GM18499 (cell line): ENCODE measurements at regions not wholly inside any gene's neighbourhood (a gene's known extent, or its start where the extent isn't known, plus 50 kb on each side); places are given as distances from the start of the nearest gene placed in this dataset.
"Not testable (repeated sequence)": the region's sequence is repeated elsewhere in the genome, so short reads cannot be mapped to it uniquely, and the experiment has no call there.

ENCODE experiments used
- ATAC-seq: cut with Tn5 transposase; IDR thresholded peaks from one replicate; pipeline ENCODE4 v1.9.1; 2021; ENCODE audit warnings: moderate number of reproducible peaks; ENCODE audit not compliant: insufficient read depth, unreplicated experiment

- no peak for ATAC-seq
These were observed 50.6 kb upstream of the SLC44A3 start for GRCh38 chr1:94769551-94769950.

- no peak for ATAC-seq
These were observed 52.1 kb upstream of the SLC44A3 start for GRCh38 chr1:94768036-94768435.

- no peak for ATAC-seq
These were observed 54.2 kb upstream of the SLC44A3 start for GRCh38 chr1:94765958-94766357.

- ATAC-seq: no peak
These were observed 61.0 kb upstream of the SLC44A3 start for GRCh38 chr1:94759188-94759587.

GRCh38 chr1:94757931-94758330 lies 62.2 kb upstream of the SLC44A3 start:
- no peak for ATAC-seq

GRCh38 chr1:94755675-94756074 lies 64.5 kb upstream of the SLC44A3 start:
- no peak for ATAC-seq

GRCh38 chr1:94755016-94755415 lies 65.1 kb upstream of the SLC44A3 start:
- ATAC-seq: not testable (repeated sequence)

GRCh38 chr1:94754570-94754969 lies 65.6 kb upstream of the SLC44A3 start:
- ATAC-seq: no peak

- no peak for ATAC-seq
These were observed 66.1 kb upstream of the SLC44A3 start for GRCh38 chr1:94754095-94754494.

GRCh38 chr1:94753171-94753972 lies 66.8 kb upstream of the SLC44A3 start:
- ATAC-seq: no peak

- ATAC-seq: not testable (repeated sequence)
These were observed 68.7 kb upstream of the SLC44A3 start for GRCh38 chr1:94751483-94751882.

GRCh38 chr1:94746635-94747525 lies 73.3 kb upstream of the SLC44A3 start:
- ATAC-seq: no peak

- no peak for ATAC-seq
These were observed 74.4 kb upstream of the SLC44A3 start for GRCh38 chr1:94745742-94746141.

GRCh38 chr1:94743862-94744261 lies 76.3 kb upstream of the SLC44A3 start:
- ATAC-seq: no peak

- ATAC-seq: no peak
These were observed 78.2 kb upstream of the SLC44A3 start for GRCh38 chr1:94741996-94742395.

GRCh38 chr1:94741510-94741909 lies 78.6 kb upstream of the SLC44A3 start:
- ATAC-seq: no peak

GRCh38 chr1:94739521-94740061 lies 80.6 kb upstream of the SLC44A3 start:
- no peak for ATAC-seq

GRCh38 chr1:94738371-94738770 lies 81.8 kb upstream of the SLC44A3 start:
- ATAC-seq: no peak

GRCh38 chr1:94737124-94737998 lies 82.8 kb upstream of the SLC44A3 start:
- no peak for ATAC-seq

- ATAC-seq: no peak
These were observed 83.6 kb upstream of the SLC44A3 start for GRCh38 chr1:94736549-94736948.
